Osteoblast (primary cell): ENCODE measurements at regions not wholly inside any gene's neighbourhood (a gene's known extent, or its start where the extent isn't known, plus 50 kb on each side); places are given as distances from the start of the nearest gene placed in this dataset.

ENCODE experiments used
- DNase-seq: peaks from one replicate; pipeline ENCODE4 v3.0.0; 2011; ENCODE audit warnings: low spot score, mixed read lengths; ENCODE audit not compliant: insufficient read length; ENCODE audit errors: missing footprints
- H2AFZ ChIP-seq: 2 replicates; pipeline ENCODE4 v1.6.0; 2011; ENCODE audit warnings: mild to moderate bottlenecking, low read length
- H3K27ac ChIP-seq: 2 replicates; pipeline ENCODE4 v1.5.1; 2011; ENCODE audit warnings: mild to moderate bottlenecking, low read depth, low read length, moderate library complexity
- H3K27me3 ChIP-seq: 2 replicates; pipeline ENCODE4 v1.6.0; 2012; ENCODE audit warnings: mild to moderate bottlenecking, control low read depth, inconsistent platforms, low read length, moderate library complexity; ENCODE audit not compliant: insufficient read depth
- H3K36me3 ChIP-seq: 2 replicates; pipeline ENCODE4 v1.5.1; 2011; ENCODE audit warnings: mild to moderate bottlenecking, low read length, control low read depth, moderate library complexity; ENCODE audit not compliant: insufficient read depth
- H3K4me1 ChIP-seq: 2 replicates; pipeline ENCODE4 v1.5.1; 2011; ENCODE audit warnings: mild to moderate bottlenecking, low read length, control low read depth, moderate library complexity; ENCODE audit not compliant: insufficient read depth
- H3K4me2 ChIP-seq: 2 replicates; pipeline ENCODE4 v1.6.0; 2011; ENCODE audit warnings: mild to moderate bottlenecking, low read length; ENCODE audit not compliant: insufficient read depth
- H3K4me3 ChIP-seq: fragments of 200-600 bp; sonication (generic); 3 replicates; pipeline ENCODE4 v1.5.1; 2012; ENCODE audit warnings: mild to moderate bottlenecking, low read length, inconsistent platforms; ENCODE audit not compliant: insufficient read depth
- H3K79me2 ChIP-seq: 2 replicates; pipeline ENCODE4 v1.6.0; 2012; ENCODE audit warnings: mild to moderate bottlenecking, low read length, control low read depth, inconsistent platforms; ENCODE audit not compliant: insufficient read depth
- H3K9me3 ChIP-seq: 2 replicates; pipeline ENCODE4 v1.5.1; 2011; ENCODE audit warnings: low read depth, low read length, control low read depth
- H4K20me1 ChIP-seq: 2 replicates; pipeline ENCODE4 v1.6.0; 2012; ENCODE audit warnings: mild to moderate bottlenecking, low read length, control low read depth; ENCODE audit not compliant: insufficient read depth
- CTCF ChIP-seq: IDR thresholded peaks from 2 replicates; pipeline ENCODE4 v1.5.1; 2011; ENCODE audit warnings: mild to moderate bottlenecking, low read depth, low read length, moderate library complexity; ENCODE audit errors: extremely low read depth

- Histone ChIP-seq H3K9me3 (no peaks in the 10 kb centered on the region), H4K20me1 (no peaks in the 10 kb centered on the region), H3K4me1 (no peaks in the 10 kb centered on the region), H2AFZ (no peak overlapping the region), H3K4me3 (no peak overlapping the region), H3K27ac (no peak overlapping the region), H3K79me2 (no peaks in the 10 kb centered on the region), H3K4me2 (no peak overlapping the region), H3K36me3 (no peaks in the 10 kb centered on the region), H3K27me3 (no peaks in the 10 kb centered on the region)
- no peak for TF ChIP-seq CTCF
- no peak for DNase-seq
These were observed 52.9 kb upstream of the CITED4 start for GRCh38 chr1:40914927-40915569.

GRCh38 chr1:40915581-40915980, 53.4 kb upstream of the CITED4 start:
- H3K4me2 ChIP-seq = no peak overlapping the region
- H3K27ac ChIP-seq = no peak overlapping the region
- TF ChIP-seq CTCF = no peak
- H3K4me1 ChIP-seq = no peaks in the 10 kb centered on the region
- H3K79me2 ChIP-seq = no peaks in the 10 kb centered on the region
- DNase-seq = no peak
- no peaks in the 10 kb centered on the region for H3K9me3 ChIP-seq
- no peak overlapping the region for H2AFZ ChIP-seq
- no peaks in the 10 kb centered on the region for H4K20me1 ChIP-seq
- no peaks in the 10 kb centered on the region for H3K27me3 ChIP-seq
- no peak overlapping the region for H3K4me3 ChIP-seq
- no peaks in the 10 kb centered on the region for H3K36me3 ChIP-seq

- TF ChIP-seq CTCF = no peak
- Histone ChIP-seq H3K79me2 (no peaks in the 10 kb centered on the region), H2AFZ (no peak overlapping the region), H3K27me3 (no peaks in the 10 kb centered on the region), H3K4me2 (no peak overlapping the region), H3K9me3 (no peaks in the 10 kb centered on the region), H3K4me3 (no peak overlapping the region), H3K27ac (no peak overlapping the region), H3K4me1 (no peaks in the 10 kb centered on the region), H4K20me1 (no peaks in the 10 kb centered on the region), H3K36me3 (no peaks in the 10 kb centered on the region)
- peak; percentile 64 for DNase-seq
These were observed 56.0 kb upstream of the CITED4 start for GRCh38 chr1:40917995-40918711.

- Histone ChIP-seq H4K20me1 (no peaks in the 10 kb centered on the region), H3K4me2 (no peak overlapping the region), H3K4me3 (no peak overlapping the region), H3K27me3 (no peaks in the 10 kb centered on the region), H3K36me3 (no peaks in the 10 kb centered on the region), H3K27ac (no peak overlapping the region), H3K4me1 (no peaks in the 10 kb centered on the region), H3K9me3 (no peaks in the 10 kb centered on the region), H3K79me2 (no peaks in the 10 kb centered on the region), H2AFZ (no peak overlapping the region)
- no peak for TF ChIP-seq CTCF
- no peak for DNase-seq
These were observed 57.4 kb upstream of the CITED4 start for GRCh38 chr1:40919475-40920011.
